Erythroblast (primary cell): ENCODE measurements at regions not wholly inside any gene's neighbourhood (a gene's known extent, or its start where the extent isn't known, plus 50 kb on each side); places are given as distances from the start of the nearest gene placed in this dataset.

Experiments used
- DNase-seq, 2 experiments: peaks; one replicate each; lab custom pipeline; 2025; lab: John Stamatoyannopoulos, UW
- GATA1 ChIP-seq: IDR thresholded peaks from 2 replicates; pipeline ENCODE4 v1.6.1; 2011; ENCODE audit warnings: low read depth, mild to moderate bottlenecking, control low read depth, low read length, moderate library complexity
- POLR2A ChIP-seq: IDR thresholded peaks from 2 replicates; pipeline ENCODE4 v1.6.1; 2011; ENCODE audit warnings: mild to moderate bottlenecking, low read length

DNA sequence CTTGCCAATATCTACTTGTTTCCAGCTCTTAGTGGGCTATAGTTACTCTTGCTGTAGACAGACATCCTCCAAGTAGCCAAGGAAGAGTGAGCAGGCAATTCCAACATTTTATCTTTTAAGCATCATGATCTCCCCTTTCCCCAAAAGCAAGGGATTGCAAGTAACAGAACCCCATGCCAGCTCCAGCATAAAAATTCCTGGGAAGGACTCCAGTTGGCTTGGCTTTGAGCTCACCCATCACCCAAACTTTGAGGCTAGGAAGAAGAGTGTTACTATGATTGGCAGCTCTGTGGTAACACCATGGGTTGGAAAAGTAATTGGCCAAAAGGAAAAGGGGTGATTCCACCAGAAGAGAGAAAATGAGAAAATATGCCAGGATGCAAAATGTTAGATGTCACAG is 1086.4 kb upstream of the RBFOX1 start:
- no peak for TF ChIP-seq POLR2A
- TF ChIP-seq GATA1, result no peak
- DNase-seq, result no peak

GRCh38 chr16:6232056-6232455 is 1100.6 kb upstream of the RBFOX1 start:
- TF ChIP-seq POLR2A, result no peak
- TF ChIP-seq GATA1, result no peak
- no peak for DNase-seq

GRCh38 chr16:6231398-6231797 is 1101.2 kb upstream of the RBFOX1 start:
- TF ChIP-seq GATA1 (no peak), POLR2A (no peak)
- DNase-seq, result no peak

- no peak for DNase-seq
Measured at GRCh38 chr16:6229186-6229585, 1103.5 kb upstream of the RBFOX1 start.

GRCh38 chr16:6218855-6219254 is 1113.8 kb upstream of the RBFOX1 start:
- no peak for DNase-seq

More at GRCh38 chr16:6229186-6229585, 1103.5 kb upstream of the RBFOX1 start:
- TF ChIP-seq GATA1, result no peak
- TF ChIP-seq POLR2A, result no peak

DNA sequence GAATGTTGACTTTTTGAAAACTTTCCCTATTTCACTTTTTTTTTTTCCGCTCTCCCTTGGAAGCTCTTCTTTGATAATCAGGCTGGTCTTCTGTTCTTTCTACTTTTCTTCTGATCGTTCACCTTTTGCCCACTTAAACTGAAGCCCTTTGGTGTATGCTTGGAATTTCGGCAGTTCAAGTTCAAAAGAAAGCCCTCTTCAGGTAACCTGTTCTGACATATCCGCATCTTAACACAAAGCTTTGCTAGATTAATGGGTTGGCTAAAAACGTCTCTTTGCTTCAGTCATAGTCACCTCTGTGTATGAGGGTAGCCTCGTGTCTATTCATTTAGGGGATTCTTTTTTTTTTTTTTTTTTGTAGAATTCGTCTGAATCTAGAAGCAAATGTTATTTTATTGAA is 1115.8 kb upstream of the RBFOX1 start:
- TF ChIP-seq GATA1 (no peak), POLR2A (no peak)
- DNase-seq, result no peak

More at GRCh38 chr16:6218855-6219254, 1113.8 kb upstream of the RBFOX1 start:
- TF ChIP-seq POLR2A (no peak), GATA1 (no peak)

GRCh38 chr16:6211644-6212043 is 1114.0 kb upstream of the EEF2KMT start:
- TF ChIP-seq POLR2A (no peak), GATA1 (no peak)
- no peak for DNase-seq

GRCh38 chr16:6209355-6209930 is 1111.8 kb upstream of the EEF2KMT start:
- DNase-seq, result no peak
- TF ChIP-seq GATA1 (no peak), POLR2A (no peak)

DNA sequence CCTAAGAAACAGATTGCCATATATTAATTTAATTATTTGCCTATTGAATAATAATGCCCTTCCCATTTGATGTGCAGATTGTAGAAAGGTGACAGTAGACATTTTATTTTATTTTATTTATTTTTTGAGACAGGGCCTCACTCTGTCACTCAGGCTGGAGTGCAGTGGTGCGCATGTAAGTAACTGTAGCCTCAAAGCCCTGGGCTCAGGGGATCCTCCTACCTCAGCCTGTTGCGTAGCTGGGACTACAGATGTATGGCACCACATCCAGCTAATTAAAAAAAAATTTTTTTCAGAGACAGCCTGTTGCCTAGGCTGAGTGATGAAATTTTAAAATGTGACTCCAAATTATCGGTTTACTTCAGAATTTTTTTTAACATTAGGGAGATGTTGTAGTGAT is 1110.0 kb upstream of the EEF2KMT start:
- DNase-seq, result no peak
- no peak for TF ChIP-seq POLR2A
- TF ChIP-seq GATA1, result no peak

- TF ChIP-seq GATA1 (no peak), POLR2A (no peak)
- no peak for DNase-seq
Measured at GRCh38 chr16:6207124-6207523, 1109.5 kb upstream of the EEF2KMT start.

- no peak for DNase-seq
- no peak for TF ChIP-seq POLR2A
- no peak for TF ChIP-seq GATA1
Measured at GRCh38 chr16:6206080-6206479, 1108.5 kb upstream of the EEF2KMT start.

DNA sequence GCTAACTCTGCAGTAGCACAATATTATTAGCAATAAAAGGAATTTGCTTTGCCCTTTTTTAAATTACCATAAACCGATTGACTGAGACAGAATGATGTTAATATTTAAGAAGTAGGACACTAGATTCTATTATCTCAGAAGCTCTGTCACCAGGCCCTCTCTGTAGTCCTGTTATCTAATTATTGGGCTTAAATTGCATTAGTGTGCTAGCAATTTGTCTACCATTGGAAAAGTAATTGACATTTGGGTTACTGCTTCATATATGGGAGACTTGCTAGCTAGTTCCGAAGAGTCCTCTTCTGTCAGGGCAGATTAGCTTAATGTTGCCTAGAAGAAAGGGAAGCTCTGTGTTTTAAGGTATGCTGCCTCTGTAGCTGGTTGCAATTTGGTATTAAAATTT is 1107.3 kb upstream of the EEF2KMT start:
- no peak for DNase-seq
- TF ChIP-seq POLR2A, result no peak
- TF ChIP-seq GATA1, result no peak

DNA sequence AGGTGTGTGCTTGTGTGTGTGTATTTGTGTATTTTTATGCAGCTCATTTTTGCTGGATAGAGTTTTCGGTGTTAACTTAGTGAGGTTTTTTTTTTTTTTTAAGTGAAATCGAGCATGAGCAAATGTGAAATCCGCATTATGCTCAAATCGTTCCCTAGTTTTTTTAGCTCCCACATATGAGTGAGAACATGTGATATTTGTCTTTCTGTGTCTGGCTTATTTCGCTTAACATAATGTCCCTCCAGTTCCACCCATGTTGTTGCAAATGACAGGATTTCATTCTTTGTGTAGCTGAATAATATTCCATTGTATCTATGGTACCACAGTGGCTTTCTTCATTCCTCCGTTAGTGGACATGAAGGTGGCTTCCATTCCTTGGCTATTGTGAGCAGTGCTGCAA is 1103.3 kb upstream of the EEF2KMT start:
- TF ChIP-seq GATA1, result no peak
- TF ChIP-seq POLR2A, result no peak
- no peak for DNase-seq

DNA sequence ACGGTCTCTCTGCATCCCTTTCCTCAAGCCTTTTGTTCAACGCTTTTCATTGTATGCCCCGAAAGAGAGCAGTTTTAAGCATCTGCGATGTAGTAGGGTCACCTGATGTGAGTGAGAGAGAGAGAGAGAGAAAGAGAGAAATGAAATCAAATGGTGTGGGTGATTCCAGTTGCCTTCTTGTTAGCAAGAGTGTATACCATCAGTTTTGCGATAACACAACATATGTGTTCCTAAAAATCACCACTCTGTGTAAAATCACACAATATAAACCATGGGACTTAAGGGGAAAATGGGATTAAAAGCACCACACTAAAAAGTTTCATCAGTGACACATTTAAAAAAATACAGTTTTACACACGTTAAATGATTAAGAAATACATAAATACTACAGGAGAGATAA is 1102.7 kb upstream of the EEF2KMT start:
- TF ChIP-seq GATA1, result no peak
- TF ChIP-seq POLR2A, result no peak
- DNase-seq, result no peak

GRCh38 chr16:6195966-6196365 is 1098.4 kb upstream of the EEF2KMT start:
- TF ChIP-seq GATA1, result no peak
- TF ChIP-seq POLR2A, result no peak
- no peak for DNase-seq
